ENCODE measurements at regions not wholly inside any gene's neighbourhood (a gene's known extent, or its start where the extent isn't known, plus 50 kb on each side); places are given as distances from the start of the nearest gene placed in this dataset.

DNA sequence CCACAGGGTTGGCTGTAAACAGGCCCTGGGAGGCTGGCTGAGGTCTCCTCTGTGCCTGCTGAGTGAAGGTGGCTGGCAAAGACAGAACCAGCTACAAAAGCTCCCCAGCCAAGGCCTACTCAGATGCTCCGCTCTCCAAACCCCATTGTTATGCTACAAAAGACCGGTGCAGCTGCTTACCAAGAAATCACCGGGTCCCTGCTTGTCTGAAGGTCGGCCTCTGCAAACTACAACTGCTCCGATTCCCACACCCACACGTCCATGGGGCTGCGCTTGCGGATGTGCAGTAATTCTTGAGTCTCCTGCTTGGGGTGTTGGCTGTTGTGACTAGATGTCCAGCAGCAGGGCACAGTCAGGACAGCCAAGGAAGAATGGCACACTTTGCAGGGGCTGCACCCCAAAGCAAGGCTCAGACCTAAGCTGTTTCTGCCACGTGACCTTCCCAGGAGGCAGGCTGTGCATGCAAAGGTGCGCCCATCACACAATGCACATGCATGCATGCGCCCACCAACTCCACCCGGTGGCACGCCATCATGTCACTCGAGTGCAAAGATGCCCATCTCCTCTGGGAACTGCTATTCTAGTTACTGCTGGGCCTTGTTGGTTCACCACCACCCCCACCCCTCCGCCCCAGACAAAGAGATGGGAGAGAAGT is 97.8 kb downstream of the OAT start:
- Histone ChIP-seq H4K5ac (ENCODE audit: low read depth, low read length) (no peak overlapping the region), H3K14ac (replicated peaks; ENCODE audit: low read depth, low read length) (no peak overlapping the region), H2BK15ac (ENCODE audit: low read depth, low read length) (no peak overlapping the region), H3K4ac (ENCODE audit: low read depth, low read length) (no peak overlapping the region), H3K4me1 (ENCODE audit: control insufficient read depth, insufficient read depth, low read length) (no peaks in the 10 kb centered on the region), H3K23ac (ENCODE audit: low read depth, low read length) (no peak overlapping the region), H2AK9ac (replicated peaks; ENCODE audit: low read depth, low read length, poor library complexity) (no peak overlapping the region), H4K20me1 (ENCODE audit: insufficient read depth, low read length) (no peaks in the 10 kb centered on the region), H2BK5ac (ENCODE audit: low read depth, low read length, poor library complexity, severe bottlenecking) (no peak overlapping the region), H3K9me3 (ENCODE audit: control insufficient read depth, insufficient read depth, low read length) (peaks cover 14% of the 10 kb centered on the region), H4K8ac (ENCODE audit: low read depth in 2 of 2, low read length in 2 of 2) (no peak overlapping the region), H3K27me3 (ENCODE audit: control insufficient read depth, insufficient read depth, low read length) (no peaks in the 10 kb centered on the region), H2AFZ (replicated peaks; ENCODE audit: low read length, poor library complexity) (peak overlapping the region; percentile 51), H2BK120ac (ENCODE audit: low read depth, low read length) (no peak overlapping the region), H3K18ac (ENCODE audit: low read depth, low read length) (no peak overlapping the region), H2BK20ac (ENCODE audit: low read depth, low read length) (no peak overlapping the region), H2AK5ac (ENCODE audit: low read depth, low read length) (no peak overlapping the region), H3K27ac (ENCODE audit: insufficient read depth, low read length) (no peak overlapping the region), H3K9me1 (ENCODE audit: insufficient read depth, low read length) (no peaks in the 10 kb centered on the region), H3K56ac (ENCODE audit: extremely low read depth, insufficient read depth, low read length) (no peak overlapping the region), H4K91ac (ENCODE audit: insufficient read depth, low read depth, low read length) (no peak overlapping the region), H3K9ac (ENCODE audit: low read depth, low read length) (no peak overlapping the region), H3K79me1 (ENCODE audit: low read depth in 1 of 2, low read length in 2 of 2) (no peaks in the 10 kb centered on the region), H3K4me3 (ENCODE audit: insufficient read depth, low read depth, low read length) (no peak overlapping the region), H3K36me3 (ENCODE audit: control insufficient read depth, insufficient read depth, low read length) (no peaks in the 10 kb centered on the region), H3K4me2 (ENCODE audit: low read depth, low read length) (no peak overlapping the region)
- ATAC-seq (ENCODE audit: low read depth) = no peak
- no TSS peak for BruUV-seq (replicated peaks)
- ChIA-PET POLR2A (ENCODE audit: unreplicated experiment) (no interaction called here), CTCF (no interaction called here)
- intact Hi-C loops (cut with micrococcal nuclease) (no loop called here), dilution Hi-C loops (cut with HindIII; ENCODE audit: low sequenced_read_pairs, unreplicated experiment) (no loop called here), in situ Hi-C loops (cut with MboI; ENCODE audit: low sequenced_read_pairs) (no loop called here)
- TF ChIP-seq MXI1 (IDR thresholded peaks at IDR 0.05; ENCODE audit: borderline replicate concordance, low read depth, low read length) = no peak
- TF ChIP-seq, protein P1, sequence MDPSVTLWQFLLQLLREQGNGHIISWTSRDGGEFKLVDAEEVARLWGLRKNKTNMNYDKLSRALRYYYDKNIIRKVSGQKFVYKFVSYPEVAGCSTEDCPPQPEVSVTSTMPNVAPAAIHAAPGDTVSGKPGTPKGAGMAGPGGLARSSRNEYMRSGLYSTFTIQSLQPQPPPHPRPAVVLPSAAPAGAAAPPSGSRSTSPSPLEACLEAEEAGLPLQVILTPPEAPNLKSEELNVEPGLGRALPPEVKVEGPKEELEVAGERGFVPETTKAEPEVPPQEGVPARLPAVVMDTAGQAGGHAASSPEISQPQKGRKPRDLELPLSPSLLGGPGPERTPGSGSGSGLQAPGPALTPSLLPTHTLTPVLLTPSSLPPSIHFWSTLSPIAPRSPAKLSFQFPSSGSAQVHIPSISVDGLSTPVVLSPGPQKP (IDR thresholded peaks at IDR 0.05; ENCODE audit: borderline replicate concordance, low read depth, low read length) = no peak
- no peak for TF ChIP-seq FOS (IDR thresholded peaks at IDR 0.05; ENCODE audit: low read depth, low read length)
- no peak for TF ChIP-seq RCOR1 (IDR thresholded peaks at IDR 0.05; ENCODE audit: insufficient replicate concordance, low read length)
- no peak for TF ChIP-seq RAD21 (IDR thresholded peaks at IDR 0.05; ENCODE audit: low read length)
- TF ChIP-seq, protein P2, sequence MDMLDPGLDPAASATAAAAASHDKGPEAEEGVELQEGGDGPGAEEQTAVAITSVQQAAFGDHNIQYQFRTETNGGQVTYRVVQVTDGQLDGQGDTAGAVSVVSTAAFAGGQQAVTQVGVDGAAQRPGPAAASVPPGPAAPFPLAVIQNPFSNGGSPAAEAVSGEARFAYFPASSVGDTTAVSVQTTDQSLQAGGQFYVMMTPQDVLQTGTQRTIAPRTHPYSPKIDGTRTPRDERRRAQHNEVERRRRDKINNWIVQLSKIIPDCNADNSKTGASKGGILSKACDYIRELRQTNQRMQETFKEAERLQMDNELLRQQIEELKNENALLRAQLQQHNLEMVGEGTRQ (IDR thresholded peaks at IDR 0.05; ENCODE audit: low read depth, low read length) = no peak
- no peak for TF ChIP-seq NFE2L2 (IDR thresholded peaks at IDR 0.05; ENCODE audit: low read depth, low read length)
- no peak for TF ChIP-seq MAZ (IDR thresholded peaks at IDR 0.05; ENCODE audit: borderline replicate concordance, low read depth, low read length)
- no peak for TF ChIP-seq MAFK (IDR thresholded peaks at IDR 0.05; ENCODE audit: low read depth, low read length)
- TF ChIP-seq RFX5 (IDR thresholded peaks at IDR 0.05; ENCODE audit: low read depth, low read length) = no peak
- no peak for TF ChIP-seq SMC3 (IDR thresholded peaks at IDR 0.05; ENCODE audit: low read depth, low read length)
- no peak for TF ChIP-seq CHD1 (IDR thresholded peaks at IDR 0.05; ENCODE audit: low read depth, low read length)
- no peak for TF ChIP-seq CEBPB (IDR thresholded peaks at IDR 0.05; ENCODE audit: low read depth, low read length)
- no peak for TF ChIP-seq BHLHE40 (IDR thresholded peaks at IDR 0.05; ENCODE audit: low read depth, low read length)
- TF ChIP-seq, protein P3, sequence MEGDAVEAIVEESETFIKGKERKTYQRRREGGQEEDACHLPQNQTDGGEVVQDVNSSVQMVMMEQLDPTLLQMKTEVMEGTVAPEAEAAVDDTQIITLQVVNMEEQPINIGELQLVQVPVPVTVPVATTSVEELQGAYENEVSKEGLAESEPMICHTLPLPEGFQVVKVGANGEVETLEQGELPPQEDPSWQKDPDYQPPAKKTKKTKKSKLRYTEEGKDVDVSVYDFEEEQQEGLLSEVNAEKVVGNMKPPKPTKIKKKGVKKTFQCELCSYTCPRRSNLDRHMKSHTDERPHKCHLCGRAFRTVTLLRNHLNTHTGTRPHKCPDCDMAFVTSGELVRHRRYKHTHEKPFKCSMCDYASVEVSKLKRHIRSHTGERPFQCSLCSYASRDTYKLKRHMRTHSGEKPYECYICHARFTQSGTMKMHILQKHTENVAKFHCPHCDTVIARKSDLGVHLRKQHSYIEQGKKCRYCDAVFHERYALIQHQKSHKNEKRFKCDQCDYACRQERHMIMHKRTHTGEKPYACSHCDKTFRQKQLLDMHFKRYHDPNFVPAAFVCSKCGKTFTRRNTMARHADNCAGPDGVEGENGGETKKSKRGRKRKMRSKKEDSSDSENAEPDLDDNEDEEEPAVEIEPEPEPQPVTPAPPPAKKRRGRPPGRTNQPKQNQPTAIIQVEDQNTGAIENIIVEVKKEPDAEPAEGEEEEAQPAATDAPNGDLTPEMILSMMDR (conservative IDR thresholded peaks at IDR 0.05; ENCODE audit: low read depth, low read length) = no peak
- TF ChIP-seq POLR2A (IDR thresholded peaks at IDR 0.05; ENCODE audit: low read depth, low read length) = no peak
- DNase-seq = no peak
- WGBS, 2 experiments (ENCODE audit: extremely low coverage in 2 of 2, insufficient read length in 1 of 2) = no CpG with 5 or more reads among the region's 15 CpGs
